ENCODE measurements at regions not wholly inside any gene's neighbourhood (a gene's known extent, or its start where the extent isn't known, plus 50 kb on each side); places are given as distances from the start of the nearest gene placed in this dataset.

GRCh38 chr13:31476266-31476665 lies 263.1 kb upstream of the RXFP2 start:
- Mint-ChIP-seq H3K27me3 (ENCODE audit: low read depth in 3 of 3) (peaks cover 0 to 3% (median 2%) of the 10 kb centered on the region in 3 donors), H3K9me3 (peaks cover 0 to 11% (median 2%) of the 10 kb centered on the region in 7 donors), H3K36me3 (no peaks in the 10 kb centered on the region), H3K4me3 (no peak overlapping the region), H3K4me1 (no peaks in the 10 kb centered on the region), H3K27ac (no peak overlapping the region)
- Histone ChIP-seq H3K9ac (ENCODE audit: insufficient read depth, low read length, poor library complexity, severe bottlenecking) (no peak overlapping the region), H4K20me1 (ENCODE audit: insufficient read depth, low read length) (no peaks in the 10 kb centered on the region), H3K27ac (ENCODE audit: low read depth in 1 of 2, low read length in 2 of 2) (no peak overlapping the region), H3K79me2 (ENCODE audit: insufficient read depth, low read length) (no peaks in the 10 kb centered on the region), H3K4me2 (replicated peaks; ENCODE audit: extremely low read depth, low read length, poor library complexity, severe bottlenecking) (no peak overlapping the region), H3K9me3 (replicated peaks in 1 of 2; ENCODE audit: control insufficient read depth in 1 of 2, insufficient read depth in 1 of 2, low read length in 2 of 2) (no peaks in the 10 kb centered on the region), H3K27me3 (ENCODE audit: control insufficient read depth in 2 of 2, insufficient read depth in 2 of 2, low read length in 2 of 2) (no peaks in the 10 kb centered on the region), H3K4me1 (ENCODE audit: control insufficient read depth in 1 of 2, insufficient read depth in 2 of 2, low read length in 2 of 2) (no peaks in the 10 kb centered on the region), H2AFZ (ENCODE audit: insufficient read depth, low read depth, low read length, poor library complexity, severe bottlenecking) (no peak overlapping the region), H3K36me3 (replicated peaks in 1 of 2; ENCODE audit: control insufficient read depth in 1 of 2, insufficient read depth in 2 of 2, low read length in 2 of 2) (no peaks in the 10 kb centered on the region), H3K4me3 (replicated peaks in 1 of 3; ENCODE audit: low read depth in 2 of 3, low read length in 3 of 3) (no peak overlapping the region)
- WGBS (ENCODE audit: insufficient coverage): no CpG with 5 or more reads among the region's 6 CpGs
- DNase-seq: no peak
- TF ChIP-seq, protein P1, sequence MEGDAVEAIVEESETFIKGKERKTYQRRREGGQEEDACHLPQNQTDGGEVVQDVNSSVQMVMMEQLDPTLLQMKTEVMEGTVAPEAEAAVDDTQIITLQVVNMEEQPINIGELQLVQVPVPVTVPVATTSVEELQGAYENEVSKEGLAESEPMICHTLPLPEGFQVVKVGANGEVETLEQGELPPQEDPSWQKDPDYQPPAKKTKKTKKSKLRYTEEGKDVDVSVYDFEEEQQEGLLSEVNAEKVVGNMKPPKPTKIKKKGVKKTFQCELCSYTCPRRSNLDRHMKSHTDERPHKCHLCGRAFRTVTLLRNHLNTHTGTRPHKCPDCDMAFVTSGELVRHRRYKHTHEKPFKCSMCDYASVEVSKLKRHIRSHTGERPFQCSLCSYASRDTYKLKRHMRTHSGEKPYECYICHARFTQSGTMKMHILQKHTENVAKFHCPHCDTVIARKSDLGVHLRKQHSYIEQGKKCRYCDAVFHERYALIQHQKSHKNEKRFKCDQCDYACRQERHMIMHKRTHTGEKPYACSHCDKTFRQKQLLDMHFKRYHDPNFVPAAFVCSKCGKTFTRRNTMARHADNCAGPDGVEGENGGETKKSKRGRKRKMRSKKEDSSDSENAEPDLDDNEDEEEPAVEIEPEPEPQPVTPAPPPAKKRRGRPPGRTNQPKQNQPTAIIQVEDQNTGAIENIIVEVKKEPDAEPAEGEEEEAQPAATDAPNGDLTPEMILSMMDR (IDR thresholded peaks at IDR 0.05): no peak
- intact Hi-C loops (cut with micrococcal nuclease): no loop called here

- intact Hi-C loops (cut with micrococcal nuclease): no loop called here
- Mint-ChIP-seq H3K4me3 (no peak overlapping the region), H3K9me3 (peaks cover 0 to 11% (median 2%) of the 10 kb centered on the region in 7 donors), H3K27me3 (ENCODE audit: low read depth in 3 of 3) (peaks cover 0 to 4% (median 3%) of the 10 kb centered on the region in 3 donors), H3K27ac (no peak overlapping the region), H3K4me1 (no peaks in the 10 kb centered on the region), H3K36me3 (no peaks in the 10 kb centered on the region)
- Histone ChIP-seq H3K4me1 (ENCODE audit: control insufficient read depth in 1 of 2, insufficient read depth in 2 of 2, low read length in 2 of 2) (no peaks in the 10 kb centered on the region), H3K9ac (ENCODE audit: insufficient read depth, low read length, poor library complexity, severe bottlenecking) (no peak overlapping the region), H4K20me1 (ENCODE audit: insufficient read depth, low read length) (no peaks in the 10 kb centered on the region), H3K4me2 (replicated peaks; ENCODE audit: extremely low read depth, low read length, poor library complexity, severe bottlenecking) (no peak overlapping the region), H2AFZ (ENCODE audit: insufficient read depth, low read depth, low read length, poor library complexity, severe bottlenecking) (no peak overlapping the region), H3K4me3 (replicated peaks in 1 of 3; ENCODE audit: low read depth in 2 of 3, low read length in 3 of 3) (no peak overlapping the region), H3K27ac (ENCODE audit: low read depth in 1 of 2, low read length in 2 of 2) (no peak overlapping the region), H3K27me3 (ENCODE audit: control insufficient read depth in 2 of 2, insufficient read depth in 2 of 2, low read length in 2 of 2) (no peaks in the 10 kb centered on the region), H3K9me3 (replicated peaks in 1 of 2; ENCODE audit: control insufficient read depth in 1 of 2, insufficient read depth in 1 of 2, low read length in 2 of 2) (no peaks in the 10 kb centered on the region), H3K79me2 (ENCODE audit: insufficient read depth, low read length) (no peaks in the 10 kb centered on the region), H3K36me3 (replicated peaks in 1 of 2; ENCODE audit: control insufficient read depth in 1 of 2, insufficient read depth in 2 of 2, low read length in 2 of 2) (no peaks in the 10 kb centered on the region)
- no CpG with 5 or more reads among the region's 2 CpGs for WGBS (ENCODE audit: insufficient coverage)
- DNase-seq: no peak
- TF ChIP-seq, protein P1 (IDR thresholded peaks at IDR 0.05): no peak
These were observed 262.6 kb upstream of the RXFP2 start for GRCh38 chr13:31476753-31477152.
